Colonic mucosa (tissue), 4 donors: ENCODE measurements at regions not wholly inside any gene's neighbourhood (a gene's known extent, or its start where the extent isn't known, plus 50 kb on each side); places are given as distances from the start of the nearest gene placed in this dataset.

Experiments
- DNase-seq: peaks from one replicate; pipeline ENCODE4 v3.0.0-alpha.2; 2020
- H3K27ac ChIP-seq: fragments of 200-600 bp; one replicate; pipeline ENCODE4 v1.8.0; 2021
- H3K27me3 ChIP-seq: fragments of 200-600 bp; one replicate; pipeline ENCODE4 v1.8.0; 2021
- H3K36me3 ChIP-seq: fragments of 200-600 bp; one replicate; pipeline ENCODE4 v1.8.0; 2021
- H3K4me1 ChIP-seq: fragments of 200-600 bp; one replicate; pipeline ENCODE4 v1.8.0; 2021; ENCODE audit warnings: mild to moderate bottlenecking
- H3K4me3 ChIP-seq: fragments of 200-600 bp; one replicate; pipeline ENCODE4 v1.8.0; 2021
- H3K9ac ChIP-seq, 2 donors: one replicate each; pipeline ENCODE4 v1.7.0; 2013; ENCODE audit warnings: control low read depth in 2 of 2, low read depth in 2 of 2, low read length in 2 of 2
- H3K9me3 ChIP-seq: fragments of 200-600 bp; one replicate; pipeline ENCODE4 v1.8.0; 2021
- CTCF ChIP-seq: fragments of 200-600 bp; IDR thresholded peaks from one replicate; pipeline ENCODE4 v1.8.0; 2022; ENCODE audit warnings: antibody characterized with exemption, mild to moderate bottlenecking
- intact Hi-C: fragments of 100-400 bp; cut with DNase I; formaldehyde crosslinking; loops from one replicate; pipeline ENCODE4 v1.14.1; 2022
- donor health status: healthy.
- donor health status: DM: no; HTN: no; CAD: no.
- donor health status: DM: no; HTN: no; CAD: no.

- intact Hi-C loops, result no loop called here
- Histone ChIP-seq H3K36me3 (no peaks in the 10 kb centered on the region), H3K27me3 (no peaks in the 10 kb centered on the region)
Observed at GRCh38 chr16:59090541-59090940, 356.4 kb upstream of the GOT2 start.

GRCh38 chr16:59088431-59088830 lies 354.3 kb upstream of the GOT2 start:
- no peaks in the 10 kb centered on the region for H3K36me3 ChIP-seq
- H3K27ac ChIP-seq, result no peak overlapping the region
- TF ChIP-seq CTCF, result no peak
- H3K9ac ChIP-seq, result no peak overlapping the region
- H3K4me3 ChIP-seq, result no peak overlapping the region
- intact Hi-C loops, result no loop called here
- no peaks in the 10 kb centered on the region for H3K4me1 ChIP-seq
- DNase-seq, result no peak
- H3K9me3 ChIP-seq, result no peaks in the 10 kb centered on the region
- H3K27me3 ChIP-seq, result no peaks in the 10 kb centered on the region

More at GRCh38 chr16:59090541-59090940, 356.4 kb upstream of the GOT2 start:
- no peak for TF ChIP-seq CTCF
- DNase-seq, result no peak
- H3K9me3 ChIP-seq, result no peaks in the 10 kb centered on the region
- no peaks in the 10 kb centered on the region for H3K4me1 ChIP-seq
- no peak overlapping the region for H3K4me3 ChIP-seq
- H3K27ac ChIP-seq, result no peak overlapping the region
- no peak overlapping the region for H3K9ac ChIP-seq

GRCh38 chr16:59087641-59088040 lies 353.5 kb upstream of the GOT2 start:
- Histone ChIP-seq H3K4me3 (no peak overlapping the region), H3K9ac (no peak overlapping the region), H3K36me3 (no peaks in the 10 kb centered on the region), H3K27ac (no peak overlapping the region), H3K4me1 (no peaks in the 10 kb centered on the region), H3K9me3 (no peaks in the 10 kb centered on the region), H3K27me3 (no peaks in the 10 kb centered on the region)
- intact Hi-C loops, result no loop called here
- DNase-seq, result no peak
- TF ChIP-seq CTCF, result no peak

GRCh38 chr16:59067205-59067604 lies 333.1 kb upstream of the GOT2 start:
- no peaks in the 10 kb centered on the region for H3K36me3 ChIP-seq
- no peaks in the 10 kb centered on the region for H3K4me1 ChIP-seq
- intact Hi-C loops, result no loop called here
- no peak overlapping the region for H3K9ac ChIP-seq
- H3K27me3 ChIP-seq, result no peaks in the 10 kb centered on the region
- no peaks in the 10 kb centered on the region for H3K9me3 ChIP-seq
- no peak overlapping the region for H3K4me3 ChIP-seq
- no peak overlapping the region for H3K27ac ChIP-seq
- no peak for TF ChIP-seq CTCF
- no peak for DNase-seq

GRCh38 chr16:59060207-59060606 lies 326.1 kb upstream of the GOT2 start:
- no peak for TF ChIP-seq CTCF
- no peak overlapping the region for H3K27ac ChIP-seq
- H3K27me3 ChIP-seq, result no peaks in the 10 kb centered on the region
- no peak overlapping the region for H3K9ac ChIP-seq
- DNase-seq, result no peak
- H3K9me3 ChIP-seq, result no peaks in the 10 kb centered on the region
- no peaks in the 10 kb centered on the region for H3K36me3 ChIP-seq
- H3K4me1 ChIP-seq, result no peaks in the 10 kb centered on the region
- H3K4me3 ChIP-seq, result no peak overlapping the region
- intact Hi-C loops, result no loop called here

GRCh38 chr16:59058250-59058649 lies 324.1 kb upstream of the GOT2 start:
- intact Hi-C loops, result no loop called here
- Histone ChIP-seq H3K4me1 (no peaks in the 10 kb centered on the region), H3K9me3 (no peaks in the 10 kb centered on the region), H3K27me3 (no peaks in the 10 kb centered on the region), H3K4me3 (no peak overlapping the region), H3K27ac (no peak overlapping the region), H3K36me3 (no peaks in the 10 kb centered on the region), H3K9ac (no peak overlapping the region)
- no peak for TF ChIP-seq CTCF
- DNase-seq, result no peak
